ENCODE measurements at regions not wholly inside any gene's neighbourhood (a gene's known extent, or its start where the extent isn't known, plus 50 kb on each side); places are given as distances from the start of the nearest gene placed in this dataset.
"Not testable (repeated sequence)": the region's sequence is repeated elsewhere in the genome, so short reads cannot be mapped to it uniquely, and the experiment has no call there.

DNA sequence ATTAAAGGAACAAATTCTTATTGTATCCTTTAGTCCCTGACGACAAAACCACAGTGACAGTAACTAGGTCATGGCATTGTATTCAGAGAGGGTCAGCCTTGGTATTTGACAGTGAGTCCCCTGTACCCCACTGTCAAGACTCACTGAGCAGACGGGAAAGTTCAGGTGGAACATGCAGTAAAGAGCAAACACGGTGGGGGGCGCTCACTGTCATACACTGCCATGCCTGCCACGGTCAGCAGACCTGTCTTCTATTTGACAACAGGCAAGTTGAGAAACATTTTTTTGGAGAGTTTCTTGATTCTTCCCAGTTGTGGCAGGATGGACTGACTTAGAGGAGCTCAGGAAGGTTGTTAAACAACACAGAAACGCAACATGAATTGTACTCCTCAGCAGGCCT lies 681.6 kb downstream of the KCNJ18 start:
- TF ChIP-seq, protein P1, sequence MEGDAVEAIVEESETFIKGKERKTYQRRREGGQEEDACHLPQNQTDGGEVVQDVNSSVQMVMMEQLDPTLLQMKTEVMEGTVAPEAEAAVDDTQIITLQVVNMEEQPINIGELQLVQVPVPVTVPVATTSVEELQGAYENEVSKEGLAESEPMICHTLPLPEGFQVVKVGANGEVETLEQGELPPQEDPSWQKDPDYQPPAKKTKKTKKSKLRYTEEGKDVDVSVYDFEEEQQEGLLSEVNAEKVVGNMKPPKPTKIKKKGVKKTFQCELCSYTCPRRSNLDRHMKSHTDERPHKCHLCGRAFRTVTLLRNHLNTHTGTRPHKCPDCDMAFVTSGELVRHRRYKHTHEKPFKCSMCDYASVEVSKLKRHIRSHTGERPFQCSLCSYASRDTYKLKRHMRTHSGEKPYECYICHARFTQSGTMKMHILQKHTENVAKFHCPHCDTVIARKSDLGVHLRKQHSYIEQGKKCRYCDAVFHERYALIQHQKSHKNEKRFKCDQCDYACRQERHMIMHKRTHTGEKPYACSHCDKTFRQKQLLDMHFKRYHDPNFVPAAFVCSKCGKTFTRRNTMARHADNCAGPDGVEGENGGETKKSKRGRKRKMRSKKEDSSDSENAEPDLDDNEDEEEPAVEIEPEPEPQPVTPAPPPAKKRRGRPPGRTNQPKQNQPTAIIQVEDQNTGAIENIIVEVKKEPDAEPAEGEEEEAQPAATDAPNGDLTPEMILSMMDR (IDR thresholded peaks at IDR 0.05; ENCODE audit: low read length, missing control alignments): no peak
- no peak for DNase-seq (ENCODE audit: low read depth)
- H3K4me3 ChIP-seq (replicated peaks; ENCODE audit: low read depth, low read length): no peak overlapping the region

DNA sequence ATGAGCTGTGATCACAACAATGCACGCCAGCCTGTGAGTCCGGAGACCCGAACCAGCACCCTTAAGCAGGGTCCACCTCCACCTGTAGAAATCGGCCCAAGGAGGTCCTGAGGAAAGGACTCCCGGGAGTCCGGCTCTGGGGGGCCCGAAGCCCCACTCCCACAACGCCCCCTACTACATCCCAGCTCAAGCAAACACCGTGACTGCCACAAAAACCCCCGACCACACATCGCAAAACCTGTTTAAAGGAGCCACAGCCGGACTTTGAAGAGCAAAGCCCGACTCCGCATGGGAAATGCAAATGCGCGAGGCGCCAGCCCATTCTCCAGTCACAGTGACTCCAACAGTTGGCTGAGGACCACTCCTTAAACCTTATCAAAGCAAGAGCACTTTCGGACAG lies 682.4 kb downstream of the KCNJ18 start:
- TF ChIP-seq, protein P1 (IDR thresholded peaks at IDR 0.05; ENCODE audit: low read length, missing control alignments): no peak
- no peak overlapping the region for H3K4me3 ChIP-seq (replicated peaks; ENCODE audit: low read depth, low read length)
- no peak for DNase-seq (ENCODE audit: low read depth)

DNA sequence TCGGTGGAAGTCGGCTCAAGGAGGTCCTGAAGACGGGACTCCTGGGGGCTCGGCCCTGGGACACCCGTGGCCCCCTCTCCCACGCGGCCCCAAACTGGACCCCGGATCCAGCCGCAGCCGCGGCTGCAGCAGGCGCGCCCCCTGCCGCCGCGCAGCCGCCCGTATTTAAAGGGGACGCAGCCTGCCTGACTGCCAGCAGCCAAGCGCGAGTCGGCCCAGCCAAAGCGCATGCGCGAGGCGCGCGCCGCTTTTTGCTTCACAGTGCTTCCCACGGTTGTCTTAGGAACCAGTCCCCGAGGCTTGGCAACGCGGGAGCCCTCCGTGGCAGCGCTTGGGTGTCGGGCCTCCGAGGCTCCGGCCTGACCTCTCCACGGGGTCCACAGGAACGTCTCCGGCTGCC lies 684.4 kb downstream of the KCNJ18 start:
- DNase-seq (ENCODE audit: low read depth); H3K4me3 ChIP-seq (replicated peaks; ENCODE audit: low read depth, low read length): not testable (repeated sequence)

DNA sequence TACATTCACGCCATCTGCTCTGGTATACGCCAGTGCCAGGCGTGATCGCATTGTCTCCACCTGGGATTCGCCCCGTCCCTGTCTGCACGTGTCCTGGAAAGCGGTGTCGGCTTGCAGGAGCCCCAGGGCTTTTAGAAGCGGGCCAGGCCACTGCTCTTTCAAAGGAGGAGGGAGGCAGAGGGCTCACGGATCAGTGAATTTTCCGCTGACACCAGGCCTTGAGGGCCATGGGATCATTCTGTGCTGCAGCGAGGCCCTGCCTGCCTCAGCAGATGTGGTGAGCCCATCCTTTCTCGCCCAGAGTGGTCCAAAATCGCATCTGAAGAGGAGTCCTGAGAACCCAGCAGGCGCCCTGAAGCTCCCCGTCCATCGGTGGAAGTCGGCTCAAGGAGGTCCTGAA lies 686.4 kb downstream of the KCNJ18 start:
- H3K4me3 ChIP-seq (replicated peaks; ENCODE audit: low read depth, low read length); DNase-seq (ENCODE audit: low read depth): not testable (repeated sequence)

DNA sequence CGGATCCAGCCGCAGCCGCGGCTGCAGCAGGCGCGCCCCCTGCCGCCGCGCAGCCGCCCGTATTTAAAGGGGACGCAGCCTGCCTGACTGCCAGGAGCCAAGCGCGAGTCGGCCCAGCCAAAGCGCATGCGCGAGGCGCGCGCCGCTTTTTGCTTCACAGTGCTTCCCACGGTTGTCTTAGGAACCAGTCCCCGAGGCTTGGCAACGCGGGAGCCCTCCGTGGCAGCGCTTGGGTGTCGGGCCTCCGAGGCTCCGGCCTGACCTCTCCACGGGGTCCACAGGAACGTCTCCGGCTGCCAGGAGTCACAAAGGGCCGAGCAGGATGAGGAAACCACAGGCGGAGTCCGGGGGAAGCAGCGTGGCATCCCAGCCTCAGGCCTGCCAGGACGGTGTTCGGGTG lies 689.3 kb downstream of the KCNJ18 start:
- H3K4me3 ChIP-seq (replicated peaks; ENCODE audit: low read depth, low read length); DNase-seq (ENCODE audit: low read depth): not testable (repeated sequence)

DNA sequence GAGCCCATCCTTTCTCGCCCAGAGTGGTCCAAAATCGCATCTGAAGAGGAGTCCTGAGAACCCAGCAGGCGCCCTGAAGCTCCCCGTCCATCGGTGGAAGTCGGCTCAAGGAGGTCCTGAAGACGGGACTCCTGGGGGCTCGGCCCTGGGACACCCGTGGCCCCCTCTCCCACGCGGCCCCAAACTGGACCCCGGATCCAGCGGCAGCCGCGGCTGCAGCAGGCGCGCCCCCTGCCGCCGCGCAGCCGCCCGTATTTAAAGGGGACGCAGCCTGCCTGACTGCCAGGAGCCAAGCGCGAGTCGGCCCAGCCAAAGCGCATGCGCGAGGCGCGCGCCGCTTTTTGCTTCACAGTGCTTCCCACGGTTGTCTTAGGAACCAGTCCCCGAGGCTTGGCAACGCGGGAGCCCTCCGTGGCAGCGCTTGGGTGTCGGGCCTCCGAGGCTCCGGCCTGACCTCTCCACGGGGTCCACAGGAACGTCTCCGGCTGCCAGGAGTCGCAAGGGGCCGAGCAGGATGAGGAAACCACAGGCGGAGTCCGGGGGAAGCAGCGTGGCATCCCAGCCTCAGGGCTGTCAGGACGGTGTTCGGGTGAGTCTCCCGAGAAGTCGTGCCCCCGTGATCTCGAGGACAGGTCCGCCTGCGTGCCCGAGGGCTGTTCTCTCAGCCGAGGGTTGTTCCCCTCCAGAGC lies 691.6 kb downstream of the KCNJ18 start:
- not testable (repeated sequence) for DNase-seq (ENCODE audit: low read depth); H3K4me3 ChIP-seq (replicated peaks; ENCODE audit: low read depth, low read length)

DNA sequence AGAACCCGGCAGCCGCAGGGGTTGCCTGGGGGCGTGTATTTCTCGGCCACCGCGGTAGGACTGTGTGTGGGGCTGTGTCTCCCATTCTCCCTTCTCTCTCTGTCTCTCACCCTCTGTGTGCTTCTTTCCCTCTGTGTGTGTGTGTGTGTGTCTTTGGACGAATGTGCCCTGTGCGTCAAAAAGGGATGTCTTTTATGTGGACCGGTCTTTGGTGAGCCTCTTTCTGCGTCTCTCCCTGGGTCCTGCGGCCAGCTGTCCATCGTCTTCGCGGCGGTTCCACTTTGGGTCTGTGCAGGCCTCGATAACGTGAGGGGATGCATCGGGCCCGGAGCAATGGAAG lies 692.1 kb downstream of the KCNJ18 start:
- H3K4me3 ChIP-seq (replicated peaks; ENCODE audit: low read depth, low read length); DNase-seq (ENCODE audit: low read depth): not testable (repeated sequence)

DNA sequence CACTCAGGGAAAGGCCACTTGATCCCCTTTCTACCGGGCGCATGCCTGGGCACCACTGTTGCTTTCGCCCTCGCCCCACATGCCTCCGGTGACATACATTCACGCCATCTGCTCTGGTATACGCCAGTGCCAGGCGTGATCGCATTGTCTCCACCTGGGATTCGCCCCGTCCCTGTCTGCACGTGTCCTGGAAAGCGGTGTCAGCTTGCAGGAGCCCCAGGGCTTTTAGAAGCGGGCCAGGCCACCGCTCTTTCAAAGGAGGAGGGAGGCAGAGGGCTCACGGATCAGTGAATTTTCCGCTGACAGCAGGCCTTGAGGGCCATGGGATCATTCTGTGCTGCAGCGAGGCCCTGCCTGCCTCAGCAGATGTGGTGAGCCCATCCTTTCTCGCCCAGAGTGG lies 706.1 kb downstream of the KCNJ18 start:
- not testable (repeated sequence) for H3K4me3 ChIP-seq (replicated peaks; ENCODE audit: low read depth, low read length)

DNA sequence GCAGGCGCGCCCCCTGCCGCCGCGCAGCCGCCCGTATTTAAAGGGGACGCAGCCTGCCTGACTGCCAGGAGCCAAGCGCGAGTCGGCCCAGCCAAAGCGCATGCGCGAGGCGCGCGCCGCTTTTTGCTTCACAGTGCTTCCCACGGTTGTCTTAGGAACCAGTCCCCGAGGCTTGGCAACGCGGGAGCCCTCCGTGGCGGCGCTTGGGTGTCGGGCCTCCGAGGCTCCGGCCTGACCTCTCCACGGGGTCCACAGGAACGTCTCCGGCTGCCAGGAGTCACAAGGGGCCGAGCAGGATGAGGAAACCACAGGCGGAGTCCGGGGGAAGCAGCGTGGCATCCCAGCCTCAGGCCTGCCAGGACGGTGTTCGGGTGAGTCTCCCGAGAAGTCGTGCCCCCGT lies 706.7 kb downstream of the KCNJ18 start:
- H3K4me3 ChIP-seq (replicated peaks; ENCODE audit: low read depth, low read length); DNase-seq (ENCODE audit: low read depth): not testable (repeated sequence)

More for the DNA sequence above, 706.1 kb downstream of the KCNJ18 start:
- DNase-seq (ENCODE audit: low read depth): not testable (repeated sequence)

DNA sequence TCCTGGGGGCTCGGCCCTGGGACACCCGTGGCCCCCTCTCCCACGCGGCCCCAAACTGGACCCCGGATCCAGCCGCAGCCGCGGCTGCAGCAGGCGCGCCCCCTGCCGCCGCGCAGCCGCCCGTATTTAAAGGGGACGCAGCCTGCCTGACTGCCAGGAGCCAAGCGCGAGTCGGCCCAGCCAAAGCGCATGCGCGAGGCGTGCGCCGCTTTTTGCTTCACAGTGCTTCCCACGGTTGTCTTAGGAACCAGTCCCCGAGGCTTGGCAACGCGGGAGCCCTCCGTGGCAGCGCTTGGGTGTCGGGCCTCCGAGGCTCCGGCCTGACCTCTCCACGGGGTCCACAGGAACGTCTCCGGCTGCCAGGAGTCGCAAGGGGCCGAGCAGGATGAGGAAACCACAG lies 712.8 kb downstream of the KCNJ18 start:
- not testable (repeated sequence) for DNase-seq (ENCODE audit: low read depth); H3K4me3 ChIP-seq (replicated peaks; ENCODE audit: low read depth, low read length)

DNA sequence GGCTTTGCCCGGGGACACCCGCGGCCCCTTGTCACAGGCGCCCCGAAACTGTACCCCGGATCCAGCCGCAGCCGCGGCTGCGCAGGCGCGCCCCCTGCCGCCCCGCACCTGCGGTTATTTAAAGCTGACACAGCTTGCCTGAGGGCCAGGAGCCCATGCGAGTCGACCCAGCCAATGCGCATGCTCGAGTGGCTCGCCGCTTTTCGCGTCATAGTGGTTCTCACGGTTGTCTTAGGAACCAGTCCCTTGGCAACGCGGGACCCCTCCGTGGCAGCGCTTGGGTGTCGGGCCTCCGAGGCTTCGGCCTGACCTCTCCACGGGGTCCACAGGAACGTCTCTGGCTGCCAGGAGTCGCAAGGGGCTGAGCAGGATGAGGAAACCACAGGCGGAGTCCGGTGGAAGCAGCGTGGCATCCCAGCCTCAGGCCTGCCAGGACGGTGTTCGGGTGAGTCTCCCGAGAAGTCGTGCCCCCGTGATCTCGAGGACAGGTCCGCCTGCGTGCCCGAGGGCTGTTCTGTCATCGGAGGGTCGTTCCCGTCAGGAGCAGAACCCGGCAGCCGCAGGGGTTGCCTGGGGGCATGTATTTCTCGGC lies 716.9 kb downstream of the KCNJ18 start:
- H3K4me3 ChIP-seq (replicated peaks; ENCODE audit: low read depth, low read length): no peak overlapping the region
- TF ChIP-seq, protein P1 (IDR thresholded peaks at IDR 0.05; ENCODE audit: low read length, missing control alignments): no peak
- no peak for DNase-seq (ENCODE audit: low read depth)

Data from fibroblast of pulmonary artery (primary cell).